ENCODE measurements at regions not wholly inside any gene's neighbourhood (a gene's known extent, or its start where the extent isn't known, plus 50 kb on each side); places are given as distances from the start of the nearest gene placed in this dataset.
"Not testable (repeated sequence)": the region's sequence is repeated elsewhere in the genome, so short reads cannot be mapped to it uniquely, and the experiment has no call there.

- DNase-seq = no peak
These were observed 178.0 kb upstream of the IGFBP3 start for GRCh38 chr7:46099076-46099475.

DNA sequence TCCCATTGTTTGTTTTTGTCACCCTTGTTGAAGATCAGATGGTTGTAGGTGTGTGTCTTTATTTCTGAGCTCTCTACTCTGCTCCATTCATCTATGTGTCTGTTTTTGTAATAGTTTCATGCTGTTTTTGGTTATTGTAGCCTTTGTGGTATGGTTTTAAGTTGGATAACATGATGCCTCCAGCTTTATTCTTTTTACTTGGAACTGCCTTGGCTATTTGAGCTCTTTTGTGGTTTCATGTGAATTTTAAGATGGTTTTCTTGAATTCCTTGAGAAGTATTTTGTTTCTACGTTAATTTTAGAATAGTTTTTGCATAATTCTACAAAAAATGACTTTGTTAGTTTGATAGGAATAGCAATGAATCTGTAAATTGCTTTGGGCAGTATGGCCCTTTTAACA lies 170.0 kb upstream of the IGFBP3 start:
- DNase-seq = no peak

DNA sequence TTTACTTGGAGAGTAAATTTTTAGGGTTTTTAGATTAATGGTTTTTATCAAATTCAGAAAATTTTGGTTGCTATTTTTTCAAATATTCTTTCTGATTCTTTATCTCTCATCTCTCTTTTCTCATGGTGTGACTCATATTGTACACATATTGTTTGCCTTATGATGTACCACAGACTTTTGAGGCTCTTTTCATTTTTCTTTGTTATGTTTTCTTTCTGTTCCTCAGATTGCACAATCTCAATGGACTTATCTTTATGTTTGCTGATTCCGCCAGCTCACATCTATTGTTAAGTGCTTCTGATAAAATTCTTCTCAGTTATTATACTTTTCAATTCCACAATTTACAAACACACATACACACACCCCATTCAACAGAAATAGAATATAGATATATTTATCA lies 168.2 kb upstream of the IGFBP3 start:
- no peak for DNase-seq

GRCh38 chr7:46088486-46088885 lies 167.4 kb upstream of the IGFBP3 start:
- not testable (repeated sequence) for DNase-seq

- DNase-seq = no peak
These were observed 159.6 kb upstream of the IGFBP3 start for GRCh38 chr7:46080595-46081159.

DNA sequence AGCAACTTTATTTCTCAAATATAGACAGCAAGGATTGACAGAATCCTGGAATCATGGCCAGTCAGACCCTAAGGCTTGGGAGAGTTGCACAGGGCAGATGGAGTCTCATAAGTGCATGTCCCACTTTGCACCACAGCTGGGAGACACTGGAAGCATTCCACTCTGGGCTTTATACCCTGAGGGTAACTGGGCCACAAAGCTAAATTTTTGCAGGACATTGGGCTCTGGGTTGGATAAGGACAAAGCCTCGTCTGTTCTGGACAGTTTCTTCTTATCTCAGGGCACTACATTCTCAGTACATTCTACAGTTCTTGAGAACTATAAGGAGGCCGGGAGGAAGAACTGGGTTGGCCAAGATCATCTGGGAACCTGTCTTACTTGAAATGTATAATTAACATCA lies 158.3 kb upstream of the IGFBP3 start:
- DNase-seq = no peak

- no peak for DNase-seq
These were observed 155.5 kb upstream of the IGFBP3 start for GRCh38 chr7:46076527-46076926.

DNA sequence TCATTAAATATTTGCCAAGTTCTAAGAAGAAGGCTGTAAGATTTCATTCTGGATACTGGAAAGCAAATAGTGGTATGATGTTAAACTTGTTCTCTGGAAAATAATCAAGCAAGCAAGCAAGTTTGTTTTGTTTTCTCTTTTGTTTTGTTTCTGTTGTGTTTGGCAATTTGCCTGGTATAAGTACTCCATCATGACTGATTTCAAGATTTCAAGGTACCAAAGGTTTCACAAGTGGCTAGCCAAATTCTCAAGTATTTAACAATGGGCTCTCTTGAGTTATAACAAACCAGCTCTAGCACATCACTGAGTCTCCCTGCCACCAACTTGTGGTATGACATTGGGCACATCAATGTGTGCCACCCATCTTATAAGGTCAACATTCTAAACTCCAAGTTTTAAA lies 151.7 kb upstream of the IGFBP3 start:
- no peak for DNase-seq

DNA sequence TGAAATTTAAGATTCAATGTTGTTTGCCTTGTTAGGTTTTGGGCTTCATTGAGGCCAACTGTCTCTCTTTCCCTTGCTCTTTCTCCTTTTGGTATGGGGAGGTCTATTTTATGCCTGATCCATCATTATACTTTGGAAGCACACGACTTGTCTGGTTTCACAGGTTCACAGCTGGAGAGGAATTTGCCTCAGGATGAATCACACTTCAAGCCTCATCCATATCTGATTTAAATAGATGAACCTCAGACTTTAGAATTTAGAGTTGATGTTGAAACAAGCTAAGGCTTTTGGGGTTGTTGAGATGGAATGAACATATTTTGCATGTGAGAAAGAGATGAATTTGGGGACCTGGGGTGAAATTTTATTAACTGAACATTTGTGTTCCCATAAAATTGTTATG lies 150.5 kb upstream of the IGFBP3 start:
- DNase-seq = no peak

DNA sequence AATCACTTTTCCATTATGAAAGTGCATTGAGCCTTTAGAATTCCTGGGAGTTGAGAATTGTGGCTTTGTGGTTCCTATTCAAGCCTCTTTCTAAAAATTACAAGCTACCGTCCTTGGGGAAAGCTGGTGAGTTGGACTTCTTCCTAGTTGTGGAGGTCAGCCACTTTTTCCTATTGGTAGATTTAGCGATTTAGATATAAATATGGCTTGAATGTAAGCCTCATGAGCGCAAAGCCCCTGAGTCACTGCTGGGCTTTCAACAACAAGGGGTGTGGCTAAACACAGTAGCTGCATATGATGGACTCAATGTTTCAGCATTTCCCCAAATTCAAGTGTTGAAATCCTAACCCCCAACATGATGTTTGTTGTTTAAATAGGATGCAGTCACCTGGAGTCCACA lies 150.0 kb upstream of the IGFBP3 start:
- no peak for DNase-seq

GRCh38 chr7:46068159-46068558 lies 147.1 kb upstream of the IGFBP3 start:
- DNase-seq = no peak

GRCh38 chr7:46059308-46060020 lies 138.4 kb upstream of the IGFBP3 start:
- no peak for DNase-seq

DNA sequence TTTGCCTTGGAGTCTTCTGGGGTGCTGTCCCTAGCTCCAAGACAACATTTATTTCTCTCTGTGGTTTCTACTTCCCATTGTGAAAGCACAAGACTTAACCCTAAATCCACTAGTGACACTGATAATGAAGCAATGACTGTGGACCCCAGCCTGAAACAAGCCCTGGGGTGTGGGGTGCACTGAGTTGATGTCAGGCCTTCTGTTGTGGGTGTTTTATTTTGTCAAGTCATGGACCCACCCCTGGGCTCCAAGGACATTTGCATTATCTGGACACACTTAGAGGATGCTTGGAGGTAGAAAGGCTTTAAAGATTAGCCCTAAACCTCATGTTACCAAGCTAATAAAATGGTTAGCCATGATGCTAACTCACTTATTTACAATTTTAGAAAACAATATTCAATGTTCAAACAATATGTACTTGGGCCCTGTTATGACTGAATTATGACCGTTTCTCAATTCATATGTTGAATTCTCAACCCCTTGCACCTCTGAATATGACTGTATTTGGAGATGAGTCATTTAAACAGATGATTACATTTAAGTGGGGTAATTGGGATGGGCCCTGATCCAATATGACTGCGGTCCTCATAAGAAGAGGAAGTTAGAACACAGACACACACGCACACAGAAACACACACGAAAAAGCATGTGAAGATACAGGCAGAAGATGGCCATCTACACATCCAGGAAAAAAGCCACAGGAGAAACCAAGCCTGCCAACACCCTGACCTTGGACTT lies 137.2 kb upstream of the IGFBP3 start:
- DNase-seq = peak; percentile 16

DNA sequence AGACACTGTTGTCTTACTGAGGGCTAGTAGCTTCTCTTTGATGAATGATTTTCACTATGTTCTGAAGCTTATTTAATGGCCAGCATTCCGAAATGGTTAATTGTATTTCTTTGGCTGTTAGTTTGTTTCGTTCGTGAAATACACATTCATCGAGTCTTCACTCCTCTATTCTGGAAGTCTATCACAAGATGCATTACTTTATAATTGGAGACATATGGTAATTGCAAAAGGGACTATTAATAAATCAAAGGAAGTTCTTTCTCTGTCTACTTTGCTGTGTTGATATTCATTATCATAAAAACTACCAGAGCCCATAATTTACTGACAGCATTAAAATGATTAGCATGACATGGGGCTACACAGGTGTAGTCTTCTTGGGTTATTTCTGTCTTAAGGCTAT lies 133.8 kb upstream of the IGFBP3 start:
- no peak for DNase-seq

DNA sequence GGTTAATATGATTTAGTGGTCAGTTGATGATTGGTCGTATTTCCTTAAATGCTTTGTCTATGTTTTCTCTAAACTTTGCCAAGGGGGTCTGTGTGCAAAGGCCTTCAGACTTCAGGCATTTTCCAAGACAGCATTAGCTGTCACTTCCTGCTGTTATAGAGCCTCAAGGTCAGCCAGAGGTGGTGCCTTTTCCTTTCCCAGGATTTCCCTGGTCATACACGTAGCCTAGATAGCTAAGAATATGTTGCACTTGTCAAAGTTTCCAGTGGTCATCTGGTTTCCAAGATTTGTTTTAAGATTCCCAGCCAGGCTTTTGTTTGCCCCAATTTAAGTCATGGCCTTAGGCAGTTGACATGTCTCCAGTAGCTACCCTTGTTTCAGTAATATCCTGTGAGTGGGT lies 133.2 kb upstream of the IGFBP3 start:
- DNase-seq = no peak

- no peak for DNase-seq
These were observed 126.5 kb upstream of the IGFBP3 start for GRCh38 chr7:46047581-46047980.

DNA sequence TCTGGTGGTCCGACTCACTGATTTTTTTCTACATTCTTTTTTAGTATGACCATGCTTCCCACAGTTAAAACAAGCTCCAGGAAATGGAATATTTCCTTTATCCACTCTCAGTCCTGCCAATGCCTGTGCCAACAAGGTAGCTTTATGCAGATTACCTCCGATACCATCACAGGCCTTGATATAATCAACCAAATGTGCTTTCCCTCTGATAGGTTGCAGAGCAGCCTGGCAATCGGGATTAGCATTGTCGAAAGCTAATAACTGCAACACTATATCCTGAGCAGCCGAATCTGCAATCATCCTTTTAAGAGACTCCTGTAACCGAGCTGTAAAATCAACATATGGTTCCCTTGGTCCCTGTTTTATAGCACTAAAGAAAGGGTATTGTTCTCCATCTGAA lies 122.3 kb upstream of the IGFBP3 start:
- not testable (repeated sequence) for DNase-seq

DNA sequence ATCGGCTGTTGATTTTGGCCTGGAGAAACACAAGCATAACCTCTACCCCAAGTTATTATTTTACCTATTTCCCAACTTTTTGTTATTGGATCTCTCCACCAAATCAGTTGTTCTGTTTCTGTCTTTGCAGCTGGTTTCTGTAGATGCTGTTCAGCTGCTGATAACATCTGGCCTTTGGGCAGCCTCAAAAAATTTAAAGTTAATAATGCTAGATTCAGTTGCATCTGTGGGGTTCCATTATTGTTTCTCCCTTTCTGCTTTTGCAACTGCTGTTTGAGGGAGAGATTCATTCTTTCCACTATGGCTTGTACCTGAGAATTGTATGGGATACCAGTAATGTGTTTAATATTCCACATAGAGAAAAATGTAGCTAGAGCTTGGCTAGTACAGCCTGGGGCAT lies 118.7 kb upstream of the IGFBP3 start:
- not testable (repeated sequence) for DNase-seq

GRCh38 chr7:46035166-46035565 lies 114.1 kb upstream of the IGFBP3 start:
- no peak for DNase-seq

DNA sequence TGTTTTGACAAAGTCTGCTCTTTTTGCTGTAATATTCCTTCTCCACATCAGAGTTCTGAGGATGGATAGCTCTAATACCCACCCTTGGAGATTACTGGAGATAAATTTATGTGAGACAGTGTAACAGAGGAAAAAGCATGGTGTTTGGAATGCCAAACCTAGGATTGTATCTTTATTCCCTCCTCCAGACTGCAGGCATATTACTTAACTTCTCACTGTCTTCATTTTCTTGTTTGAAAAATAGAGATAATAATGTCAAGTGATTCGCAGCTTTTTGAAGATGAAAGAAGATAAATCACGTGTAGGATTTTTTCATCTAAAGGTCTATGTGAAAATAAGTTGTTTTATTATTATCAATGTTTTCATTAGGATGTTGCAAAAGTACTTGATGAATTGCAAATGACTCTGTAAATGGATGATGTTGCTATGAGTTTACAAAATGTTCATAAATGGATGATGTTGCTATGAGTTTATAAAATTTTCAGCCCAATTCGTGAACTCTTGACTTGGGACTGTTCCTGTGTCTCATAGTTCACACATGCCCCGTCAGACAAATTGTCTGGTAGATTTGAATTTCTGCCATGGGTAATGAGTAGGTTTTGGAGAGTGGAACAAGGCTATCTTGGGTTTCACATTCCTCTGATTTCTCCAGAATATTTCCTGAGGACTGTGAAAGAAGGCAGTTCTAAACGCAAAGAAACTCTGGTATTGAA lies 113.1 kb upstream of the IGFBP3 start:
- no peak for DNase-seq

DNA sequence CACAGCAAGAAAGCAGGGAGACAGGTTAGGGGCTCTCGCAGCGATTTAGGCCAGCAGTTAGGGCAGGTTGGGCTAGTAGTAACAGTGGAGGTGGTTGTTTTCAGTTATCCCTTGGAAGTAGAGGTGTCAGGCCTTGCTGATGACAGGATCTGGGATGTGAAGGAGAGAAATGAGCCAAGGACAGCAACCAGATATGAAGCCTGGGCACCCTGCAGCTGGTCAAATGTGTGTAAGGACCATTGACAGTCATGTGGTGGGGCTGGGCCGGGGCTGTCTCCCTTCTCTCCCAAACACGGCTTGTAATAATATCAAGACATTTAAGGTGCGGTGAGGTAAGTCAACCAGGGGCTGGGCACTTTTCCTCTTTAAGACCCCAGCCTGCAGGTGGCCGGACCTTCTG lies 112.5 kb upstream of the IGFBP3 start:
- no peak for DNase-seq

DNA sequence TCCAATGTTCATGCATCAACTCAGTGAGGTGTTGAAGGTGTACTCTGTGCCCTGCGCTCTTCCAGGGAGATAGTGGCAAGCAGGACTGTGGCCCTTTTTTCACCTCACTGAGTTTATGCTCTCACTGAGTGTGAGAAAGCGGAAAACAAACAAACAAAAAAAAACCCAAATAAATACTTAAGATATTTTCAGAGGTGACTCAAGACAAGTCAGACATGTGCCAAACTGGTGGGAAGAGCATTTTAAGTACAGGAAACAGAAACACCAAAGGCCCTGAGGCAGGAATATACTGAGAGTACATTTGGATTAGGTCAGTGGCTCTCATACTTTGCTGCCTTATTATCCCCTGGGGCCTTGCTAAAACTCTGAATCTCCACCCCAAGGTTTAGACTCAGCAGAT lies 111.9 kb upstream of the IGFBP3 start:
- no peak for DNase-seq

GRCh38 chr7:46032353-46032752 lies 111.3 kb upstream of the IGFBP3 start:
- no peak for DNase-seq
